ENCODE measurements at regions not wholly inside any gene's neighbourhood (a gene's known extent, or its start where the extent isn't known, plus 50 kb on each side); places are given as distances from the start of the nearest gene placed in this dataset.

- H3K4me3 ChIP-seq (ENCODE audit: low read depth, low read length), result no peak overlapping the region
- TF ChIP-seq, protein P1, sequence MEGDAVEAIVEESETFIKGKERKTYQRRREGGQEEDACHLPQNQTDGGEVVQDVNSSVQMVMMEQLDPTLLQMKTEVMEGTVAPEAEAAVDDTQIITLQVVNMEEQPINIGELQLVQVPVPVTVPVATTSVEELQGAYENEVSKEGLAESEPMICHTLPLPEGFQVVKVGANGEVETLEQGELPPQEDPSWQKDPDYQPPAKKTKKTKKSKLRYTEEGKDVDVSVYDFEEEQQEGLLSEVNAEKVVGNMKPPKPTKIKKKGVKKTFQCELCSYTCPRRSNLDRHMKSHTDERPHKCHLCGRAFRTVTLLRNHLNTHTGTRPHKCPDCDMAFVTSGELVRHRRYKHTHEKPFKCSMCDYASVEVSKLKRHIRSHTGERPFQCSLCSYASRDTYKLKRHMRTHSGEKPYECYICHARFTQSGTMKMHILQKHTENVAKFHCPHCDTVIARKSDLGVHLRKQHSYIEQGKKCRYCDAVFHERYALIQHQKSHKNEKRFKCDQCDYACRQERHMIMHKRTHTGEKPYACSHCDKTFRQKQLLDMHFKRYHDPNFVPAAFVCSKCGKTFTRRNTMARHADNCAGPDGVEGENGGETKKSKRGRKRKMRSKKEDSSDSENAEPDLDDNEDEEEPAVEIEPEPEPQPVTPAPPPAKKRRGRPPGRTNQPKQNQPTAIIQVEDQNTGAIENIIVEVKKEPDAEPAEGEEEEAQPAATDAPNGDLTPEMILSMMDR (IDR thresholded peaks at IDR 0.05; ENCODE audit: insufficient read depth, low read depth, low read length, missing control alignments), result no peak
- no peak for DNase-seq (ENCODE audit: low read depth)
These were observed 1205.9 kb upstream of the GYPC start for GRCh38 chr2:125450092-125450491.

- DNase-seq (ENCODE audit: low read depth), result peak; percentile 30
These were observed 1200.8 kb upstream of the GYPC start for GRCh38 chr2:125455110-125455509.

DNA sequence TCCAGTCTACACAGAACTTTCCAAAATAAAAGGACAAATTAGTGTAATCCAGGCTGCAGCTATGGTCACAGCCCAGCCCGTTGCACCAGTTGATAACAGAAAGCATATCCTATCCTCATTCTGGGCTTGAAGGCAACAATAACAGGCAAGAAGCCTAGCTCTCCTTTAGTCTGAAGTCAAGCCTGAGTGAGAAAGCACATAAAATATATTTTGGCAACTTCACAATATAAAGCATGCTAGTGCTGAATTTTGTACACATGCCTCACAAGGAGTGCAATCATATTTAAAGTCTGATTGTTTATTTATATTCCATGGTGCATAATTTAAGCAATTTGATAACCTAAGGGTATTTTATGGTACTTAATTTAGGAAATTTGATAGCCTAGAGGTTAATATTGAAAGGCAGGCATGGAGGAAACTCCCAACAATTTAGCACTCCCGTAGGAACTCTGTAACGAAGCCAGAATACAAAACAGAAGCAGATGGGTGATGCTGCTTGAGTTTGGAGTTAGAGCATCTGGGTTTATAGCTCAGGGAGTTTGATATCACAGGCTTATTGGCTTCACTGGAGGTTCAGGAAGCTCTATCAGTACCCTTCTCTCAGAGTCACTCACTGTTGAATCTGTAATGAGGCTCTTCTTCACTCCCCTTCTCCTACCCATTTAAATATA is 1199.1 kb upstream of the GYPC start:
- no peak overlapping the region for H3K4me3 ChIP-seq (ENCODE audit: low read depth, low read length)
- no peak for DNase-seq (ENCODE audit: low read depth)
- TF ChIP-seq, protein P1 (IDR thresholded peaks at IDR 0.05; ENCODE audit: insufficient read depth, low read depth, low read length, missing control alignments), result no peak

More at GRCh38 chr2:125455110-125455509, 1200.8 kb upstream of the GYPC start:
- TF ChIP-seq, protein P1 (IDR thresholded peaks at IDR 0.05; ENCODE audit: insufficient read depth, low read depth, low read length, missing control alignments), result no peak
- H3K4me3 ChIP-seq (ENCODE audit: low read depth, low read length), result no peak overlapping the region

GRCh38 chr2:125471963-125472362 is 1184.0 kb upstream of the GYPC start:
- peak; percentile 50 for DNase-seq (ENCODE audit: low read depth)
- TF ChIP-seq, protein P1 (IDR thresholded peaks at IDR 0.05; ENCODE audit: insufficient read depth, low read depth, low read length, missing control alignments), result peak; percentile 37
- H3K4me3 ChIP-seq (ENCODE audit: low read depth, low read length), result no peak overlapping the region

DNA sequence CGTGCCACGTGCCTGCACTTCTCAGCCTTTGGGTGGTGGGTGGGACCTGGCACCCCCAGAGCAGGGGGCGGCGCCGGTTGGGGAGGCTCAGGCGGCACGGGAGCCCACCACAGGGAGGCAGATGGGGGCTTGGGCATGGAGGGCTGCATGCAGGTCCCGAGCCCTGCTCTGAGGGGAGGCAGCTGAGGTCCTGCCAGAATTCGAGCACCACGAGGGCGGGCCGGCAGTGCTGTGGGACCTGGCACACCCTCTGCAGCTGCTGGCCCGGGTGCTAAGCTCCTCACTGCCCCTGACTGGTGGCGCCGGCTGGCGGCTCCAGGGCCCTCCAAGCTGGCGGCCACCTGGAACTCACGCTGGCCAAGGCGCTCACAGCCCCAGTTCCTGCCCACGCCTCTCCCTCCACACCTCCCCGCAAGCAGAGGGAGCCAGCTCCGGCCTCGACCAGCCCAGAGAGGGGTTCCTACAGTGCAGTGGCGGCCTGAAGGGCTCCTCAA is 1176.8 kb upstream of the GYPC start:
- no peak overlapping the region for H3K4me3 ChIP-seq (ENCODE audit: low read depth, low read length)
- TF ChIP-seq, protein P1 (IDR thresholded peaks at IDR 0.05; ENCODE audit: insufficient read depth, low read depth, low read length, missing control alignments), result no peak
- DNase-seq (ENCODE audit: low read depth), result no peak

GRCh38 chr2:125490308-125490707 is 1165.7 kb upstream of the GYPC start:
- H3K4me3 ChIP-seq (ENCODE audit: low read depth, low read length), result no peak overlapping the region
- no peak for DNase-seq (ENCODE audit: low read depth)
- TF ChIP-seq, protein P1 (IDR thresholded peaks at IDR 0.05; ENCODE audit: insufficient read depth, low read depth, low read length, missing control alignments), result no peak

GRCh38 chr2:125491663-125492062 is 1164.3 kb upstream of the GYPC start:
- TF ChIP-seq, protein P1 (IDR thresholded peaks at IDR 0.05; ENCODE audit: insufficient read depth, low read depth, low read length, missing control alignments), result no peak
- DNase-seq (ENCODE audit: low read depth), result peak; percentile 21
- no peak overlapping the region for H3K4me3 ChIP-seq (ENCODE audit: low read depth, low read length)

Measured in GM12865 (cell line).